NCI-H2081 (cell line): ENCODE measurements at regions not wholly inside any gene's neighbourhood (a gene's known extent, or its start where the extent isn't known, plus 50 kb on each side); places are given as distances from the start of the nearest gene placed in this dataset.
"Not testable (repeated sequence)": the region's sequence is repeated elsewhere in the genome, so short reads cannot be mapped to it uniquely, and the experiment has no call there.

Source experiments
- DNase-seq, 2 experiments: peaks; one replicate each; lab custom pipeline; 2025; lab: John Stamatoyannopoulos, UW

DNA sequence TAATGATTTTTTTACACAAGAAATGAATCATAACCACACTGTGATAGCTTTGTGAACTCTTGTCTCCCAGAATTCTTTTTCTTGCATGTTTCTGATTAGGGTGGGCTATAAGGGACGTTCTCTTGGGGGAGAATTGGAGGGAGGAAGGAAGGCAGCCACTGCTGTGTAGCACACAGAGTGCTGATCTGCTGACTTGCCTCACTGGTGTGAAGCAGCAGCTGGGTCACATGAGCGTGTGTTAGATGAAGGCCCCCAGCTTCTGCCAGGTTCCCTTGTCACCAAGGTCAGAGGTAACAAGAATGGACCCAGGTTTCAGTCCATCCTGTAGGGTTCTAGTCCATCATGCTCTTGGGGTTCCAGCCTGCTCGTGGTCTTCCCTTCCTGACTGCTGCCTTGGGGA lies 107.4 kb upstream of the GLI2 start:
- DNase-seq, result no peak

- DNase-seq, result no peak
Observed at GRCh38 chr2:120629241-120629895, 106.3 kb upstream of the GLI2 start.

DNA sequence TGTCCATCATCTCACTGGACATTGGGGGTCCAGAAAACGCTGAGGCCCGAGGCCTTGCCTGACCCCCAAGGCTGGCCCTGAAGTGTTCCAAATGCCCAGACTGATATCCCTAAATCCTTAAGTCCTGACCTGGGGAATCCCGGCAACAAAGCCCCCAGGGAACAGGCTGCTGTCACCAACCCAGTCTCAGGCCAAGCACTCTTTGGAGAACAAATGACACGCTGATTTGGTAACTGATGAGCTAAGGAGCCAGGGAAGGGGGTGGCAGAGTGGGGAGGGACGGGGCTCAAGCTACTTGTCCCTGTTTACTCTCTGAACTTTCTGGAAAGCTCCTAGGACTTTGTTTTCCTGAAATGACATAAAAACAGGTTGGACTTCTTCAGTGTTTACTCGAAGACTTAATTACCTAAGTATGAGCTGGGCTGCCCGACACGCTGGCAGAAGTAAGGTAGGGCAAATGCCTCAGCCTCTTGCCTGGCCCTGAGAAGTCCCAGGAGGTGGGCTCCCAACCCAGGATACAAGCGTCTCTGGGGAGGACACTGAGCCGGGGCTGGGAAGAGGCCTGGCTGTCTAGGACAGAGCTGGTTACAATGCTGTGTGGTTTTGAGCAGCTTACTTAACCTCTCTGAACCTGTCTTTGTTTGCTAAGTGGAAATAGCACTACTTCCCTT lies 105.5 kb upstream of the GLI2 start:
- DNase-seq, result no peak

DNA sequence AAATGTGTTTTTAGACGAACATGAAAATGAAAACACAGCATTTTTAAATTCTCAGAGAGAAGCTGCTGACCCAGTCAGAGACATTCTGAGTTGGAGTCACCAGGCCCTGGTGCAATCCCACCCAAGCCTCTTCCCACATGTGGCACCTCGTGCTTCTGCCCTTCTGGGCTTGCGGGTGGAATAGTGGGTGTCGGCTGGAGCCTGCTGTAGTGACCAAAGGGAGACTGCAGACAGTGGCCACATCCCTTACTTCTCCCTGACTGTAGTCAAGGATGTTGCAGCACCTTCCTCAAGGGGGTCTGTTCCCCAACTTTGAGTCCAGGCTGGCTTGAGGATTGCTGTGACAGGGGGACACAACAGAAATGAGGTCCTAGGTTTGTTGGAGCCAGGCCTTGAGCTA lies 104.4 kb upstream of the GLI2 start:
- no peak for DNase-seq

DNA sequence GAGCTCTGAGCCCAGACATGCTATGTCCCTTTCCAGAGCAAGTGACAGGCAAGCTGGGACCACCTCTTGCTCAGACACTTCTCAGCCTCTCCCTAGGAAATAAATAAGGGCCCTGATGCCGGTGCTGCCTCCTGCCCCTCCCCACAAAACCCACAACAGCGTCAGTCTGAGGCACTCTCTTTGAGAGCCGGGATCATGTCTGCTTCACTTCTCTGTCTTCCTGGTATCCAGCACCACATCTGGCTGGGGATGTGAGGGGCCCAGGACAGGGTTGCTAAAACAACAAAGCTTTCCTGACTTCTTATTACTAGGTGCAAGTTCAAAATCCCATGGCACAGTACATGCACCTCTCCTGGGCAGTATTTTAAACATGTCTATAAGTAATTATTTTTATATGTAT lies 103.9 kb upstream of the GLI2 start:
- no peak for DNase-seq

DNA sequence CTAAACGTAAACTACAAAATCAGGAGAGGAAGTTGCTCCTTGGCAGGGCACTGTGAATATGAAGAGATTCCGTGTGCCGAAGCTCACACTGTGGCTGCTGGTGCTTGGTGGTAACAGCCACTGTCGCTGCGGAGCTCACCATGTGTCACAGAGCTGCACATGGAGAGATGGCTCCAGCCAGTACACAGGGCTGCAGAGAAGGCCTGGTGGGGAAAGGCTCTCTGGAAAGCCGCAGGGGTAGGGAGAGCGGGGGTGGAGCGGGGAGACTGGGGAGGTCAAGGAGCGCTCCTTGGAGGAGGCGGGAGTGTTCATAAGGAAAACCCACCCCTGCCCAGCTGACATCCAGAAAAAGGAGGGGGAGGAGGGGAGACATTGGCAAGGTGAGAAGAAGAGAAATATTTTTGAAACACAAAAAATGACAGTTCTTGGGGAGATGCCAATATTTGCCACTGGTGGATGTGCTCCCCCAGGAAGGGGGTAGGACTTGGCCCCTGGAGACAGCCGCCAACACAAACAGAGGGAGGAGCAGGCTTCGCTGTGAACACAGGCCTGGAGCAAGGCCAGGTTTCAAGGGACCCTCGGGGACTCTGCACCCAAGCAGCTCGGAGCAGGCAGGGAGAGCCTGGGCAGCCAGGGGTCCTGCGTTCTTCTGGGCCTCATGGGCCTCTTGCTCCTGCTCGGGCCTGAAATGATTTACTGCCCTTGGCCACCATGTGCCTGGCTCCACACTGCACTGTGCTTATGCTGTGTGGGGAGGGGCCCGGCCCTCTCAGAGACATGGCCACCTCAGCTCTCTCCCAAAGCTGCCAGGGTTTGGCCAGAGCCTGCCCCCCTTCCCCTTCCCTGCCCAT lies 102.6 kb upstream of the GLI2 start:
- peak; percentile 70 to 81 for DNase-seq

DNA sequence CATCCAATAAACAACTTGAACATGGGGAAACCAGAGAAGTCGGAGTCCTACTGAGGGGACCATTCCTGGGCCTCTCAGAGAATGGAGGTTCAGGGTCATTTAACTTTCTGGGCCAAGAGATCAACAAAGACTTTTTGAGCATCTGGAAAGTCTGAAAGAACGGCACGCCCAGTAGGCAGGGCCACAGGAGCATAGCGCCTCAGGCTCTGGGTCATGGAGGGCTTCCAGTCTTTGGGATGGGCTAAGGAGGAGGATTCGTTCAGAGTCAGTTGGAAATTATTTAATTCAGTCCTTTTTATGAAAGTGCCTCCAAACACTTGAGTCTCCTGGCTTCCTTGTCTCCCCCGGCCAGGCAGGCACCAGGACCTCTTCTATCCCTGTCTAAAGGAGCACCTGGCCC lies 101.1 kb upstream of the GLI2 start:
- DNase-seq, result no peak

DNA sequence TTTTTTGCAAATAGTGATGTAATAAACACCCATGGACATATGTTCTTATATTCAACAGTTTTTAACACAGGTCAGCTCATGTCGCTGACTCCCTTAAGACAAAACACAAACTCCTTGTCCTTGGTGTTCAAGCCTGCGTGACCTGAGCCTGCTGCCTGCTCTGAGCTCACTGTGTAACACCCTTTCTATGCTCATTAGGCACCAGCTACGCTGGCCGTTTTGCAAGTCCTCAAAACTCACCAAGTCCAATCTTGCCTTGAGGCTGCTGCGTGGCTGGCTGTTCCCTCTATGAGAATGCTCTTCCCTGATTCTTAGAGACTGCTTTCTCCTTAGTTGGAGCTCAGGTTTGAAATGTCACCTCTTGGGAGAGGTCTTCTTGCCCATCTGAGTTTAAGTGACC lies 100.5 kb upstream of the GLI2 start:
- DNase-seq, result no peak

DNA sequence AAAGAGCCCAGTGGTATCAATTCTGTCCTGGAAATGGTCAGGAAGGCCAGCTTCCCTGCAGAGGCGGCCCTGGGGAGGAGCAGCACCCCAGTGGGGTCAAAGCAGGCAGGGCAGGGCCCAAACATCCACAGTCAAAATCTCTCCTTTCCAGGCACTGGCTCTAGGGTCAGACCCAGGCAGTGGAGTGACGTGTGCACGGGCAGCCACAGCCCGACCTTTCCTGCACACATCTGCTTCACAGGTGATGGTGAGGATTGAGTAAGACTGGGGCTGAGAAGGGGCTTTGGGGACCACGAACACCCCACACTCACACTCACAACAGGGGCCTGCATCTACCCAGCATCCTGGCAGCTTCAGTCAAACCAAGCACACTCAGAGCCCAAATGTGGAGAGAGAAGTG lies 97.8 kb upstream of the GLI2 start:
- DNase-seq, result no peak

GRCh38 chr2:120638450-120638849 lies 97.2 kb upstream of the GLI2 start:
- no peak for DNase-seq

- no peak for DNase-seq
Observed at GRCh38 chr2:120641366-120641771, 94.3 kb upstream of the GLI2 start.

- no peak for DNase-seq
Observed at GRCh38 chr2:120642646-120643045, 93.0 kb upstream of the GLI2 start.

- no peak for DNase-seq
Observed at GRCh38 chr2:120646994-120647393, 88.7 kb upstream of the GLI2 start.

DNA sequence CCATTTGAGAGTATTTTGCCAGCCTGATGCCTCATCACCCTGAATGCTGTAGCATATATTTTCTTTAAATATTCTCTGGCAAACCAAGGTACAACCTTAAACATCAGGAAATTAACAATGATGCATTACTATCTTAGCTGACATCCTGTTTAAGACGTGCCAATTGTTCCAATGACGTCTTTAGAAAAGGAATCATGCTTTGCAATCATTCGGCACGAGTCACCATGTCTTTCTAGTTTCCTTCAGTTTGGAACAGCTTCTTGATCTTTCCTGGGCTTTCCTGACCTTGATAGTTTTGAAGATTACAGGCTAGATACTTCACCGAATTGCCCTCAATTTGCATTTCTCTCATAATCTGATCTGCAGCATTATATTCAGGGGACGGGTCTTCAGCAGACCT lies 88.2 kb upstream of the GLI2 start:
- no peak for DNase-seq

DNA sequence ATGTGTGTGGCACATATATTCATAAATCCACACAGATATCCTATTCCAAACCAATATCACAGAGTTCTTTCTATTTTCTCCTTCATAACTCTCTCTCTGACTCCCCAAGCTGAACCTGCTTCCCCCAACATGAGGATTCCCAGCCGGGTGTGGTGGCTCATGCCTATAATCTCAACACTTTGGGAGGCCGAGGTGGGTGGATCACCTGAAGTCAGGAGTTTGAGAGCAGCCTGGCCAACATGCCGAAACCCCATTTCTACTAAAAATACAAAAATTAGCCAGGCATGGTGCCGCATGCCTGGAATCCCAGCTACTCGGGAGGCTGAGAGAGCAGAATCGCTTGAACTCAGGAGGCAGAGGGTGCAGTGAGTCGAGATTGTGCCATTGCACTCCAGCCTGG lies 86.3 kb upstream of the GLI2 start:
- not testable (repeated sequence) for DNase-seq

GRCh38 chr2:120650022-120650644 lies 85.5 kb upstream of the GLI2 start:
- no peak for DNase-seq

DNA sequence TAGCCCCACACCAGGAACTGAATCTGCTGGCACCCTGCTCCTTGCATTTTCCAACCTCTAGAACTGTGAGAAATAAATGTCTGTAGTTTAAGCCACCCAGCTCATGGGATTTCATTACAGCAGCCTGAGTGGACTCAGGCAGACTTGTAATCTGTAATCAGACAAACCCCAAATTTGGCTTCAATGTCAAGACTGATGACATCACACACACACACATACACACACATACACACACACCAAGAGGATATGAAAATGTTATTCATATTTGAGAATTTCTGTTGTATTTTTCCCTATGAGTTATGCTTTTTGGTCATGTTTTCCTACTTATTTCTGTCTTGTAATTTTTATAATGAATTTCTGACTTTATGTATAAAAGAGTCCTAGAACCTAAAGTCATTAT lies 83.8 kb upstream of the GLI2 start:
- DNase-seq, result no peak

GRCh38 chr2:120653046-120653445 lies 82.6 kb upstream of the GLI2 start:
- no peak for DNase-seq

GRCh38 chr2:120653871-120654270 lies 81.8 kb upstream of the GLI2 start:
- DNase-seq, result no peak

- DNase-seq, result no peak
Observed at GRCh38 chr2:120654381-120655134, 81.1 kb upstream of the GLI2 start.

DNA sequence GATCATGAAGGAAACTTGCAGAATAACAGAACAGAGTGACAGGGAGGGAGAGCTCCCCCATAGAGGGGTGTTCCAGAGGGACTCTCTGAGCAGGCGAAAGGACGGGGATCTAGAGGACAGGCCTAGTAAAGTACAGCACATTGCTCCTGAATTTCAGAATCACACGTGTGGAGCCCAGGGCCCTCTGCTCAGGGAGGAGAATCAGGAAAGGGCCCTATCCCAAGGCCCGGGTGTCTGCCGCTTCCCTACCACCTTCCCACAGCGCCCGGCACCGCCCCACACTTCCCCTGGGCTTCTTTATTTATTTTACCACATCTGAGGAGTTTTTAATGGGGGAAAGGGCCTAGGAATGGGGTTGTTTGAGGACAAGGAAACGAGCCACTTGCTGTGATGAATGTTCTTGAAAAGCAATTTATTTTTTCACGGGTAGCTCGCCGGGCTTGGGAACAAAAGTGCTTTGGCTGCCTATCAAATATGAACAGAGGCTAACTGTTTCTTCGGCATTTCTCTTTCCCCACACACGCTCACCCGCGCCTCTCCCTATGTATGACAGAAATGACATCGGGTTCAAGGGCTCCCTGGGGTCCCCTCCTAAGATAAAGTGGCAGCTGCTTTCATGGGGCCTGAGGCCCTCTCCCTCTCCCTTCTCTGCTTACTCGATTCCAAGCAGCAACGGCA lies 79.3 kb upstream of the GLI2 start:
- DNase-seq, result no peak
